Left lung (tissue), 4 donors: ENCODE measurements at regions not wholly inside any gene's neighbourhood (a gene's known extent, or its start where the extent isn't known, plus 50 kb on each side); places are given as distances from the start of the nearest gene placed in this dataset.

Experiments used
- ATAC-seq: fragments of 200-7000 bp; cut with Tn5 transposase; one replicate; pipeline ENCODE4 v1.9.1; 2020; ENCODE audit warnings: moderate library complexity
- DNase-seq, 4 donors: peaks; one replicate each; pipeline ENCODE4 v3.0.0-alpha.2; 2013 to 2020
- H3K27ac ChIP-seq, 2 donors: fragments of 200-600 bp; sonication (generic) in 1 of 2; one replicate each; pipeline versions ENCODE4 v1.5.0 to v1.8.0; 2020 to 2021
- H3K27me3 ChIP-seq, 2 donors: fragments of 200-600 bp; sonication (generic) in 1 of 2; one replicate each; pipeline versions ENCODE4 v1.5.0 to v1.8.0; 2020 to 2021
- H3K36me3 ChIP-seq, 2 donors: fragments of 200-600 bp; sonication (generic) in 1 of 2; one replicate each; pipeline versions ENCODE4 v1.5.0 to v1.8.0; 2020 to 2021
- H3K4me1 ChIP-seq, 2 donors: fragments of 200-600 bp; one replicate each; pipeline ENCODE4 v1.8.0; 2021
- H3K4me3 ChIP-seq, 2 donors: fragments of 200-600 bp; sonication (generic) in 1 of 2; one replicate each; pipeline versions ENCODE4 v1.5.0 to v1.8.0; 2020 to 2021; ENCODE audit warnings: mild to moderate bottlenecking in 1 of 2
- H3K9me3 ChIP-seq, 2 donors: fragments of 200-600 bp; sonication (generic) in 1 of 2; one replicate each; pipeline versions ENCODE4 v1.5.0 to v1.8.0; 2020 to 2021
- intact Hi-C, 2 donors: fragments of 100-400 bp; cut with DNase I; formaldehyde crosslinking; loops; one replicate each; pipeline versions ENCODE4 v1.11.2 to v1.14.2; 2022
- TF ChIP-seq, protein P1 (sequence below), 2 donors: fragments of 200-600 bp; sonication (generic) in 1 of 2; IDR thresholded peaks; one replicate each; pipeline versions ENCODE4 v1.5.0 to v1.8.0; 2021; ENCODE audit warnings: antibody characterized with exemption in 2 of 2
- donor health status: DM: no; HTN: yes; CAD: no.
- donor health status: DM: no; HTN: no; CAD: no.

DNA sequence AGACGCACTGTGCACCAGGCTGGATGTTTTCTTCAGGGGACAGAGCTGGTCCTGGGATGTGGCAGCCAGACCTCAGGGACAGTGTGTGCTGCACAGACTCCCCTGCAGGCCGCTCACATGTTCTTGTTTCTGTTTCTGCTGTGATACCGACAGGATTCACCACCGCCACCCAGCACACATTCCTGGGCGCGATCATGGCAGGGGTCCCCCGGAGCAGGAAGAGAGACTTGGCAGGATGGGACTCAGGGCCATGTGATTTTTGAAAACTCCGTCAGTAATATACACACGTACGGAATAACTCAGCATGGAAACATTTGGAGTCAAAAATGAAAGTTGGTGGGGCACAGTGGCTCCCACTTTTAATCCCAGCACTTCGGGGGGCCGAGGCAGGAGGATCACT lies 79.0 kb downstream of the HAPSTR1 start:
- no peak overlapping the region for H3K27ac ChIP-seq
- no peaks in the 10 kb centered on the region for H3K27me3 ChIP-seq
- H3K4me3 ChIP-seq, result no peak overlapping the region
- DNase-seq, result peak in 1 of 4 donors; percentile 27
- H3K9me3 ChIP-seq, result no peaks in the 10 kb centered on the region
- ATAC-seq, result no peak
- TF ChIP-seq, protein P1, sequence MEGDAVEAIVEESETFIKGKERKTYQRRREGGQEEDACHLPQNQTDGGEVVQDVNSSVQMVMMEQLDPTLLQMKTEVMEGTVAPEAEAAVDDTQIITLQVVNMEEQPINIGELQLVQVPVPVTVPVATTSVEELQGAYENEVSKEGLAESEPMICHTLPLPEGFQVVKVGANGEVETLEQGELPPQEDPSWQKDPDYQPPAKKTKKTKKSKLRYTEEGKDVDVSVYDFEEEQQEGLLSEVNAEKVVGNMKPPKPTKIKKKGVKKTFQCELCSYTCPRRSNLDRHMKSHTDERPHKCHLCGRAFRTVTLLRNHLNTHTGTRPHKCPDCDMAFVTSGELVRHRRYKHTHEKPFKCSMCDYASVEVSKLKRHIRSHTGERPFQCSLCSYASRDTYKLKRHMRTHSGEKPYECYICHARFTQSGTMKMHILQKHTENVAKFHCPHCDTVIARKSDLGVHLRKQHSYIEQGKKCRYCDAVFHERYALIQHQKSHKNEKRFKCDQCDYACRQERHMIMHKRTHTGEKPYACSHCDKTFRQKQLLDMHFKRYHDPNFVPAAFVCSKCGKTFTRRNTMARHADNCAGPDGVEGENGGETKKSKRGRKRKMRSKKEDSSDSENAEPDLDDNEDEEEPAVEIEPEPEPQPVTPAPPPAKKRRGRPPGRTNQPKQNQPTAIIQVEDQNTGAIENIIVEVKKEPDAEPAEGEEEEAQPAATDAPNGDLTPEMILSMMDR (IDR thresholded peaks at IDR 0.05), result no peak
- intact Hi-C loops, result no loop called here
- no peaks in the 10 kb centered on the region for H3K36me3 ChIP-seq
- no peaks in the 10 kb centered on the region for H3K4me1 ChIP-seq

DNA sequence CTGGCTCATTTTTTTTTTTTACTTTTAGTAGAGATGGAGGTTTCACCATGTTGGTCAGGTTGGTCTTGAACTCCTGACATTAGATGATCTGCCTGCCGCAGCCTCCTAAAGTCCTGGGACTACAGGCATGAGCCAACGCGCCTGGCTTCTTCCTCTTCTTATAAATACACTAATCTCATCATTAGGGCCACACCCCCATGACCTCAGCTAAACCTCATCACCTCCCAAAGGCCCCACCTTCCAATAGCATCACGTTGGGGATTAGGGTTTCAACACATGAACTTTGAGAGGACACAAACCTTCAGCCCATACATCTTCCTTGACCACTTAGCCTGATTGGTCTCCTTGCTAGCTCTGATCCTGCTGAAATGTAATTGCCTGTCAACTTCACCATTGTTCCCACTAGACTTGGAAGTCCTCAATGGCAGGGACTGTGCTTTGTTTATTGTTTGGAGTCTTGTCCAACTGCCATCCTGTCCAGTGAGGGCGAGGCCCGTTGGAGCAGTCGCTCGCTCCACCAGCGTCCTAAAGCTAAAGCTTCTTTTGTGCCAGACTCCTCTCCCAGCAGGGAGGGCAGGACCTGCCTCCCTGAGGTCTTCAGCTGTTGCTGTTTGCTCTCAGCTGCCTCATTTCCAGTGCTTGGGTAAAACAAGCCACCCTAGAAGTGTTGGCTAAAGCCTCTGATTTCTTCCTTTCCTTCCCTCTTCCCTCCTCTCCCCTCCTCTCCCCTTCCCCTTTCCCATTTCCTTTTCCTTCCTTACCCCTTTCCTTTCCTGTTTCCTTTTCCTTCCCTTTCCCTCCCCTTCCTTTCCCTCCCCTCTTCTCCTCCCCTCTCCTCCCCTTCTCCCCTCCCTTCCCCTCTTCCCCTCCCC lies 85.3 kb downstream of the HAPSTR1 start:
- no peaks in the 10 kb centered on the region for H3K9me3 ChIP-seq
- intact Hi-C loops, result no loop called here
- TF ChIP-seq, protein P1 (IDR thresholded peaks at IDR 0.05), result no peak
- no peak for DNase-seq
- H3K4me3 ChIP-seq, result no peak overlapping the region
- H3K27me3 ChIP-seq, result no peaks in the 10 kb centered on the region
- H3K4me1 ChIP-seq, result no peaks in the 10 kb centered on the region
- no peak for ATAC-seq
- no peaks in the 10 kb centered on the region for H3K36me3 ChIP-seq
- H3K27ac ChIP-seq, result no peak overlapping the region

DNA sequence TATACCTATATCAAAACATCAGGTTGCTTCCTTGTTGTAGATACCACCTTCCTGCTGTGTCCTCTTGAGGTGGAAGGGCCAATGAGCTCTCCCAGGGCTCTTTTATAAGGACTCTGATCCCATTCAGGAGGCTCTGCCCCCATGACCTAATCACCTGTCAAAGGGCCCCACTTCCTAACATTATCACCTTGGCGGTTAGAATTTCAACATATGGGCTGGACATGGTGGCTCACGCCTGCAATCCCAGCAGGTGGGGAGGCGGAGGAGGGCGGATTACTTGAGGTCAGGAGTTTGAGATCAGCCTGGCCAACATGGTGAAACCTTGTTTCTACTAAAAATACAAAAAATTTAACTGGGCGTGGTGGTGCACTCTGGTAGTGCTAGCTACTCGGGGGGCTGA lies 86.4 kb downstream of the HAPSTR1 start:
- TF ChIP-seq, protein P1 (IDR thresholded peaks at IDR 0.05), result no peak
- Histone ChIP-seq H3K27ac (no peak overlapping the region), H3K27me3 (no peaks in the 10 kb centered on the region), H3K4me3 (no peak overlapping the region), H3K36me3 (no peaks in the 10 kb centered on the region), H3K9me3 (no peaks in the 10 kb centered on the region), H3K4me1 (no peaks in the 10 kb centered on the region)
- ATAC-seq (no peak), DNase-seq (no peak)
- intact Hi-C loops, result no loop called here

DNA sequence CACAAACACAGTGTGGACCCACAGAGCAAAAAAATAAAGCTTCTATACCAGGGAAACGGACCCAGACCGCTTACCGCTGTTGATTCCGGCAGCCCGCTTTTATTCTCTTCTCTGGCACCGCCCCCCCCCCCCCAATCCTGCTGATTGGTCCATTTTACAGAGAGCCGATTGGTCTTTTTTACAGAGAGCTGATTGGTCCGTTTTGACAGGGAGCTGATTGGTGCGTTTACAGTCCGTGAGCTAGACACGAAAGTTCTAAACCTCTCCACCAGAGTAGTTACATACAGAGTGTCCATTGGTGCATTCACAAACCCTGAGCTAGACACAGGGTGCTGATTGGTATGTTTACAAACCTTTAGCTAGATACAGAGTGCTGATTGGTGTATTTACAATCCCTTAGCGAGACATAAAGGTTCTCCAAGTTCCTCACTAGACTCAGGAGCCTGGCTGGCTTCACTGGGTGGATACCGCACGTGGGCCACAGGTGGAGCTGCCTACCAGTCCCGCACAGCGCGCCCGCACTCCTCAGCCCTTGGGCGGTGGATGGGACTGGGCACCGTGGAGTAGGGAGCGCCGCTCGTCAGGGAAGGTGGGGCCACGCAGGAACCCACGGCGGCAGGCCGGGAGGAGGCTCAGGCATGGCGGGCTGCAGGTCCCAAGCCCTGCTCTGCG lies 92.4 kb downstream of the HAPSTR1 start:
- TF ChIP-seq, protein P1 (IDR thresholded peaks at IDR 0.05), result no peak
- ATAC-seq, result no peak
- Histone ChIP-seq H3K4me3 (no peak overlapping the region), H3K27me3 (no peaks in the 10 kb centered on the region), H3K36me3 (no peaks in the 10 kb centered on the region), H3K9me3 (peaks cover 0 to 6% of the 10 kb centered on the region in 2 donors), H3K4me1 (no peaks in the 10 kb centered on the region), H3K27ac (no peak overlapping the region)
- no peak for DNase-seq
- intact Hi-C loops, result no loop called here

DNA sequence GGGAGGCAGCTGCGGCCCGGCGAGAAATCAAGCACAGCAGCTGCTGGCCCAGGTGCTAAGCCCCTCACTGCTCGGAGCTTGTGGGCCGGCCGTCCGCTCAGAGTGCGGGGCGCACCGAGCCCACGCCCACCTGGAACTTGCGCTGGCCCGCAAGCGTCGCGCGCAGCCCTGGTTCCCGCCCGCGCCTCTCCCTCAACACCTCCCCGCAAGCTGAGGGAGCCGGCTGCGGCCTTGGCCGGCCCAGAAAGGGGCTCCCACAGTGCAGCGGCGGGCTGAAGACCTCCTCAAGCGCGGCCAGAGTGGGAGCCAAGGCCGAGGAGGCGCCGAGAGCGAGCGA lies 92.9 kb downstream of the HAPSTR1 start:
- Histone ChIP-seq H3K36me3 (no peaks in the 10 kb centered on the region), H3K4me3 (no peak overlapping the region), H3K9me3 (peaks cover 0 to 6% of the 10 kb centered on the region in 2 donors), H3K27ac (no peak overlapping the region), H3K27me3 (no peaks in the 10 kb centered on the region), H3K4me1 (no peaks in the 10 kb centered on the region)
- ATAC-seq (no peak), DNase-seq (no peak)
- intact Hi-C loops, result no loop called here
- TF ChIP-seq, protein P1 (IDR thresholded peaks at IDR 0.05), result no peak
